ENCODE measurements at regions not wholly inside any gene's neighbourhood (a gene's known extent, or its start where the extent isn't known, plus 50 kb on each side); places are given as distances from the start of the nearest gene placed in this dataset.

DNA sequence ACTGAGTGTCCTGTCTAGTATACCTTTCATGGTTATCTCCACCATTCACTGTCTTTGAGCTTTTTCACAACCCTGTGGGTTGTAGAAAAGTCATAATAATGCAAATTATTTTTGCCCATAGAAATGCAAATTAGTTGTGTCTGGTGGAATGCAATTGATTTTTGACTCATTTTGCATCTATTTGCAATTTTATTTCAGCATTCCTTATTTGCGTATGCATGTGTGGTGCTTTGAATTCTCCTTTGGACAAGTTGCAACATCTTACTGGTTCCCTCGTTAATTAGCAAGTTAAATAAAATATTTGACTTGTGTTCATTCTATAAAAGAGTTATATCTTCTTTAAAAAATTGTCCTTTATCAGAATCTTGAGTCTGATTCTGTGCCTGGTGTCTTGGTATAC, 297.3 kb upstream of the CASK start:
- TF ChIP-seq ZNF274 (IDR thresholded peaks at IDR 0.05; ENCODE audit: low read depth, low read length) (no peak), YY1 (IDR thresholded peaks at IDR 0.05; ENCODE audit: insufficient read depth, insufficient read length) (no peak)

All from NT2/D1 (cell line).